ENCODE measurements at regions not wholly inside any gene's neighbourhood (a gene's known extent, or its start where the extent isn't known, plus 50 kb on each side); places are given as distances from the start of the nearest gene placed in this dataset.
A peak's percentile ranks its signal among the peaks of the same experiment; 100 is the strongest.
"Not testable (repeated sequence)": the region's sequence is repeated elsewhere in the genome, so short reads cannot be mapped to it uniquely, and the experiment has no call there.

GRCh38 chr5:53219610-53220009 lies 110.1 kb upstream of the MOCS2 start:
- no peak for DNase-seq

DNA sequence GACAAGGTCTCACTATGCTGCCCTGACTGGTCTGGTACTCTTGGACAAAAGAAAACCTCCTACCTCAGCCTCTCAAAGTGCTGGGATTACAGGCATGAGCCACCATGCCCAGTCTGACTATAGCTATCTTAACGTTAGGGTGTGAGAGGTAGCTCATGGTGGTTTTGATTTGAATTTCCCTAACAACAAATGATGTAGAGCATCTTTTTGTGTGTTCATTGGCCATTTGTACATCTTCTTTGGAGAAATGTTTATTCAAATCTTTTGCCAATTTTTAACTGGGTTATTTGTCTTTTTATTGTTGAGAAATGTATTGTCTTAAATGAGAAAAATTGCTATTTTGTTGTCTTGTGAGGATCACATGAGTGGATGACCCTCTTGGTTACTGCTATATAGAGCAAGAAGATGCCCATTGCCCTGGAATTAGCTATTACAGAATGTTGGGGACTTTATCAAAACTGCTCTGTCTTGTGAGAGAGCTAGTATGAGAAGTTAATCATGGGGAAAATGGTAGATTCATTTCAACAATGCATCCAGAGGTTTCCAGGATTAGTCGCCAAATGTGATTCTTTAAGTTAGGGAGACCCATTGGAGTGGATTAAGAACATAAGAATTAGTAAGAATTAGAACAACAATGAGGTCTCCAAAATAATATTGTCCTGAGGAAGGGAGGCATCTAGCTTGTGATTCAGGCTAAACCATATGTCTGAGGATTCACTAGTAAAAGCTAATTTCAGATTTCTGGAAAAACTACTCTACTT lies 124.3 kb upstream of the MOCS2 start:
- no peak for DNase-seq

- DNase-seq, result no peak
These were observed 127.1 kb upstream of the MOCS2 start for GRCh38 chr5:53236683-53237082.

DNA sequence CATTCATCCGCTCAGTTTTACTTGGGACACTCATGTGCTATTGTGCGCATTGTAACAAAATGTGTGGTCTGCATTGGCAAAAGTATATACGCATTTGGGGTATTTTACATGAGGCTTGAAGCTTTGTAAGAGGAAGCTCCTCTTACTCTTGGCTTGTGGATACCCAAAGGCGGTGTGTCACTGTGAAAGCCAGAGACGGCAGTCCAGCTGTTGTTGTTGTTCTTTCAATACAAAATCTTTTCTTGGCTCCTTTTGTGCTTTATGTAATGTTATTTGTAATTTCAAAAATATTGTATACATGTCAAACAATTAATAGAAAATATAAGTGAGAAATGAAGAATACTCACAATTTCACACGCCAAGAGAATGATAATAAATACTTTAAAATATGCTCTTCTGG lies 128.3 kb upstream of the MOCS2 start:
- DNase-seq, result no peak

- DNase-seq, result no peak
These were observed 129.9 kb upstream of the MOCS2 start for GRCh38 chr5:53239301-53239990.

DNA sequence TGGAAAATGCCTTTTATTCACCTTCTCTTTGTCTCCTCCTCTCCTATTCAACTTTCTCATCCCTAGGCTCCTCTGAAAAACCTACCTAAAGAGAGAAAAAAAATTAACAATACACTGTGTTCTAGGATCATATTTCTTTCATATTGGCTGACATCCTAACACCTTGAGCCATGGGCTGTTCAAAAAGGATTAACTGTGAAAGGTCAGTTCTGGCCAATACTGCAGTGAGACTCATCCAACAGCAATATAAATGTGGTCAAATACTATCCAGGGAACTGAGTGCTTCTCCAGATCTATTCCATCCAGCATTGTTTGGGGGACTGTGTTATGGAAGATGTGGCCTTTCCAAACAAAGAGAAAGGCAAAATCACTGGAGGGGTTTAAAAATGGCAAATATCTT lies 131.1 kb upstream of the MOCS2 start:
- DNase-seq, result no peak

GRCh38 chr5:53241572-53241971 lies 132.0 kb upstream of the MOCS2 start:
- DNase-seq, result no peak

DNA sequence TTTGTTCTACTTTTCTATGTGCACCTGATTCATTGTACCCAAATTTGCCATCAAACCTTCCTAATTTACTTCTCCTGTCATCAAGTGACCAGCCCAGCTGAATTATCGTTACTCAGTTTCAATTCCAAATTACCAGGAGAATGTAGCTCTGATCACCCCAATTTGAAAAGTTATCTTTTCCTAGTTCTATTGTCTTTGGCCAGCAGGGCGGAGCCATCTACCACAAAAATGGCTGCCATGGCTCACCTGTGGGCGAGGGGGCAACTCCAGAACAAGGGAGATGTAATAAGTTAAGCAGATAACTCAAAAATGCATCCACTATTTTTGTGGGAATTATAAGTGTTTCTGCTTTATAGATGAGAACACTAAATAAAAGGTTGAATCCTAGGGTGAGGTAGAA lies 133.8 kb upstream of the MOCS2 start:
- DNase-seq, result no peak

DNA sequence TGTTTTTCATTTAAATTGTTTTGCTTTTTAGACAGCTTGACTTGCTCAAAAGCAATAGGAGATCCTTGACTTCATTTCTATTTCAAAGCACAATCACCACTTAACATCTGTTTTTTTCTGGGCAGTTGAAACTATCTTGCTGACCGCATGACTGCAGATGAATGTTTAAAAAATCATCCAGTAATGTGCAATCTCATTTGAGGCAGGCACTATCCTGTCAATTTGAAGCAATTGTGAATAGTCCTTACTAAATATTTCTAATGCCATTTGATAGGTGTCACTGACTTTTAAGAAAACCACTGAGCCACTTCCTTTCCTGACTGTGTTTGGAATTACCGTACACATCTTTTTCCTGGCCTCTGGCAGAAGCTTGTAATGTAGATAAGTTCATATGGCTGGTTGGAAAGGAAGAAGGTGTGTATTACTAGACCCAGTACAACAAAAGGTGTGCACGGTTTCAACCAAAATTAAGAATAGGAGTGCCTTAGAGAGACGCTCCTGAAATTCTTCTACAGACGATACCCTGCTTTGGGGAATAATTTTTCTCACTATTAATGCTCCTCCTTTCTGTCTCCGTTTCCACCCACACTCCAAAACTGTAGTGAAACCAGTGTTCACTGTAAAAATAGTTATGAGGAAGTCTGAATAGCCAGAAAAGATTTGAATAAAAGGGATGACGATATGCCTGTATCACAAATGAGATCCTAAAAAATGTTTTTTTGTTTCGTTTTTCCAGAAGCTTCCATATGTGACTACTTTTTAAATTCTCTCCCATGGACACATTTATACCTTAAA lies 136.7 kb upstream of the MOCS2 start:
- no peak for DNase-seq

- no peak for DNase-seq
These were observed 140.1 kb upstream of the MOCS2 start for GRCh38 chr5:53249529-53250200.

GRCh38 chr5:53250201-53250550 lies 140.6 kb upstream of the MOCS2 start:
- DNase-seq, result no peak

DNA sequence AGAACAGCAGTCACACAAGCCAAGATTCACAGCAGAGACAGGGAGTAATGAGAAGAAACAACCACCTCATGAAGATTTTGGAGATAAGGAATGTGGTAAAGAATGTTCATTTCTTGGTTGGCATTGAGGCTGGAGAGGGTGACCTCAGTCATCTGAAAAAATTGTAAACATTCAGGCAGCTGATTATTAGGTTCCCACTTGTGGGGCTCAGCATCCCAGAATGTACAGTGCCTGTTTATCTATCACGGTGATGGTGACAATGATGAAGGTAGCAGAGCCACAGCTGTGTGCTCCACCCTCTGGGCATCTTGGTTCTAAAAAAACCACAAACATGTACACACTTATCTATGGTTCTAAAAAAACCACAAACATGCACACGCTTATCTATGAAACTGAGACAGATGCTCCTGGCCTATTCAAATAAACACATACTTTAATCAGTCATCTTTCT lies 143.9 kb upstream of the MOCS2 start:
- DNase-seq, result peak; percentile 5

DNA sequence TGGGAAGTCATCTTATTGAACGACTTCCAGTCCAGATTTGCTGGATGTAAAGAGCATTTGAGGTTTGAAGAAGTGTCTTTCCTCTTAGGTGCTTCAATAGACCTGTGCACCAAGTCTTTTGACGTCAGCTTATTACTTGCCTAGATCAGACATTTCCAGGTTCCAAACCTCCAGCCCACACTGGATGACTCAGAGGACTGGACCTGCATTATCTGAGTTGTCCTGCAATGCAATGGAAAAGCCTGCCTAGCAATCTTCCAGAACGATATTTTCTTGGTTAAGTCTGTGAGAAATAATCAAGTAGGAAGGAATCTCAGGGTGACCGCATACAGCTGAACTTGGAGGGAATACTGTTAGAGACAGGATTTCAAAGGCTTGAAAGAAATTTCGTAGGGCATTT lies 147.2 kb upstream of the MOCS2 start:
- DNase-seq, result no peak

DNA sequence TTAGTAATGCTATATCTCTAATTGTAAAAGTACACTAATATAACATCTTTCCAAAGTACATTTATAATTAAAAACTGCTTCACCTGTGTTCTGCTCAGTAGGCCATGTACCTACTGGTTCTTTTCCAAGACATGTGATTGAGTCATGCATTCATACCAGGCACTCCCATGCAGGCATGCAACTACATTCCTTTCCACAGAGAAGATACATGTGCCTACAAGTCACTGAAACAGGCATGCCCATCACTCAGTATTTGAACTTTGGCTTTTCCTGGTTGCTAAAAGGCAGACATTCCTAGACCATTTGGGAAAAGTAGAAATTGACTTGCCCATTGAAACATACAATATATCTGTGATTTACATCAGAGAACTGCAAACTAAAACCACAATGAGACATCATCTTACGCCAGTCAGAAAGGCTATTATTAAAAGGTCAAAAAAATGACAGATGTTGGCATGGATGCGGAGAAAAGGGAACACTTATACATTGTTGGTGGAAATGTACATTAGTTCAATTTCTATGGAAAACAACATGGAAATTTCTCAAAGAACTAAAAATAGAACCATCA lies 148.3 kb upstream of the MOCS2 start:
- DNase-seq, result no peak

DNA sequence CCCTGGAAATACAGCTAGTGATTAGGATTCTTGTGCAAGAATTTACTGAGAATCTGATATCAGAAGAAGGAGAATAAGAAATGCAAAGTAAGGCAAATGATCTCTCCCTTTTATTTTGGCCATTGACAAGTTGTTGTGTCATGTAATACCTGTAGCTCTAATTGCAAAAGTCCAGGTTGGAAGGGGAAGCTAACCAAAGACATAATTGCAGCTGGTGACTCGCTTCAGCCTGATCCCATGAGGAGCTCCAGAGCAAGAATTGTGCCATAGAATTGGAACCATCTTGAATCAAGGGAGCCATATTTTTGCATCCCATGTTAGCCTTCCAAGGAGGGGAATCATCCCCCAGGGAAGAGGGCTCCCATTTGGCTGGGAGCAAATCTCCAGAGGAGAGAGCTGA lies 149.6 kb upstream of the MOCS2 start:
- DNase-seq, result no peak

GRCh38 chr5:53260446-53260845 lies 150.9 kb upstream of the MOCS2 start:
- no peak for DNase-seq

DNA sequence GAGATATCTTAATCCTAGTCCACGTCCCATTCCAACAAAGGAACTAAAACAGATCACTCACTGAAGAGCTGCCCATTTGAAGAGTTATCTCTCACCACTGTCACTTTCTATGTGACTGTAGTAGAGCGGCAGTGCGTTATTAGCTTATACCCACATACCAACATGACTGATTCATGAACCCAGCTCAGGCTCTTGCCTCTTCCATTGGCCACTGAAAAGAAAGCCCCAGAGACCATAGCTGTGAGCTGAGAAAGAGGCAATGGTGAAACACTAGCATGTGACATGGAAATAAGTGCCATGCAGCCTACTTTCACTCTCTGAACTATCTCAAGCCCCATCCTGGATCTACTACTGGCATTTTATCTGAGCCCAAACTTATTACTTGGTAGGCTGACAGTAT lies 151.7 kb upstream of the MOCS2 start:
- no peak for DNase-seq

DNA sequence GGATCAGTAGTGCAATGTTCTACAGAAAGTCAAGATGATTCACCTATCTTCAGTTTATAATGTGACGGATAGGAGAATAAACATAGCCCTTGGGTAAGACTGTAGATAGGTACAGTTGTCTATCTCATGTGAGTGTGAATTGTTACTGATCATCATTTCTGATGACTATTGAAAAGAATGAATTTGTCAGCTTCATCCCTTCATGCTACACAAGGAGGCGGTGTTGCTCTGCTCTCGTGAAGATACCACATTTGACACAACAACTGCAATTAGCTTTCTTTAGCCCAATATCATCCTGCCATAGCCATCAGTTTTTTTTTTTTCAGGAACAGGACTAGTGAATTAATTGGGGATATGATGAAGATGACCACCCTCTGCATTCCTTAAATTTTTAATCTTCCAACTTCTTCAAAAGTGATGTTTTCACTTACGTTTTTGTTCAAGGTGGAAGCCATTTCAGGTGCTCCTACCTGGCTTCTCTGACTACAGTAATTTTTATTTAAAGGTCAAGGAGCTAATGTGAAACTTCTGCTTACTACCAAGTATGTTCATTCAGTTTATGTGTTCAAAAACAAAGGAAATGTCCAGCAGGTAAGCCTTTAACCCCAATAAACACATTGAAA lies 152.9 kb upstream of the MOCS2 start:
- no peak for DNase-seq

DNA sequence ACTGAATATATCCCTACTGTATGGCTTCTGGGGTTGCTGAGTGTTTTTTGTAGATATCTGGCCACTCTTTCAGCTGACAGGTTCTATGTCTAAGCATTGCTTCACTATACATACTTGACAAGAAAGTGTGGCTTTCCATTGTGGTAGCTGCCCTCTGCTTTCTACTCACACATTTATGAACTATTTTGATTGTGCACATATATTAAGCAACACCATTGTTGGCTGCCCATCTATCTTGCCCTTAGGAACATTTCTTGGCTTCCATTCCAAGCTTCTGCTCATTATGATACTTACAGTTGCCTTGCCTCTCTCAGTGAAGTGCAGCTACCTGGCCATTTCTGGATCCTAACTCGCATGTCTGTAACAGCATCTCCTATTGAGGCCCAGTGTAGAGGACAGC lies 153.6 kb upstream of the MOCS2 start:
- DNase-seq, result no peak

- no peak for DNase-seq
These were observed 155.5 kb upstream of the MOCS2 start for GRCh38 chr5:53265043-53265442.

GRCh38 chr5:53268241-53268640 lies 158.7 kb upstream of the MOCS2 start:
- not testable (repeated sequence) for DNase-seq

DNA sequence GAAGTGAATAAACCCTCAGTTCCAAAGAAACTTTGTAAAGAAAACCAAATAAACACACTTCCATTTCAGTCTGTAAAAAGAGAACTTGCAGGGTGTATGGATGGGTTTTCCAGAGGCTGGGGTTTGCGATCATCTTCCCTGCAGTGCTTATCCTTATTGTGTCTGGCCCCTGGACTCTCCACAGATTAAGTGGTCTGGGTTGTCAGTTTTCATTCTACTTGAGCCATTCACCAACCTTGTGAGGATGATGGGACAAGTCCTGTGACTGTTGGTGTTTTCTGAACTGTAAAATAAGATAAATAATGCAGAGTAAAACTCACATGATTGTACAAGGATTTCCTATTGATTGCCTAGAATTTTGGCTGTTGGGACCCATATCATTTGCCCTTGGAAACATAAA lies 166.1 kb upstream of the MOCS2 start:
- DNase-seq, result no peak

- DNase-seq, result no peak
These were observed 167.3 kb upstream of the MOCS2 start for GRCh38 chr5:53276825-53277224.

Data from activated CD4-positive, alpha-beta T cell treated with anti-CD3 and anti-CD28 coated beads, Interleukin-2, Interleukin-6, amounts not matched to agents 100 ng/mL and 50 ng/mL, durations not matched to agents 16 hours and 8 hours (primary cell).